ENCODE measurements at regions not wholly inside any gene's neighbourhood (a gene's known extent, or its start where the extent isn't known, plus 50 kb on each side); places are given as distances from the start of the nearest gene placed in this dataset.

DNA sequence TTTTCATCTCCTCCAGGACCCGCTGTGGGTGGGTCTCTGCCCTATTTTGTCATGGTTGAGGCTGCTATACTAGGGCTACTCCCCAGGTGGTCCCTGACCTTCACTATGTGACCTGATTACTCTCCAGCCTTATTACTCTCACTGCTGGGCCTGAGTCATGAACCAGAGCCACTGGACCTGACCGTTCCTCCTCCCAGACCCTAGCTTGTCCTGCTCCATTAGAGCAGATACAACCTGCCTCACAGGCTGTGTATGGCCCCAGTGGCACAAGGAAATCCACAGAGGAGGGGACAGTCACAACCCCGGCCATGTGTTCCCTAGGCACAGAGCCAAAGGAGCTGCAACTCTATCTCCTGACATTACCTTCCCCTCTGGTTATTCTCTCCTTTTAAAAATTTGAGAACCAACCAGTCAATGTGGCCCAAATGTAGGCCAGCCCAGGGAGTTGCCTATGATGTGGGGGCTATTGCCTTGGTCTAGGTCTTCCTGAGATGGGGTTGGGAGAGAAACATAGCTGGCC, 96.0 kb upstream of the FSTL4 start:
- DNase-seq (ENCODE audit: low read depth in 3 of 3) = no peak

DNA sequence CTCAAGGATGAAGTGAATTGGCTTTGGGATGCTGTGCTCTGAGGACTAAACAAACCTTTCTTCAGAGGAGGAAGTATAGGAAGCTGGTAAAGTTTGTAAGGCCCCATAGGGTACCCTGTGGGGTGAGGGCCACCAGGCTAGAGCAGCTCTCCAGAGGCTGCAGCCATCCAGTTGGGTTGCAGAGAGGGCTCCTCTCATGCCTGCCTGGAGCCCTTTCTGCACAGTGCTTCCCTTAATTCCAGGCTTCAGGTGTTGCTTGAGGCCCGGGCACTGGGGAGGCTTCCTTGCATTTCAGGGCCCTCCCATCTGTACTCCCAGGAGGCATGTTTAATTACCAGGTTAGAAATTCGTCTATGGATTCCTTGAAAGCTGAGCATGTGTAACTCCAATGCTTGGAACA, 95.3 kb upstream of the FSTL4 start:
- no peak for DNase-seq (ENCODE audit: low read depth in 3 of 3)

DNA sequence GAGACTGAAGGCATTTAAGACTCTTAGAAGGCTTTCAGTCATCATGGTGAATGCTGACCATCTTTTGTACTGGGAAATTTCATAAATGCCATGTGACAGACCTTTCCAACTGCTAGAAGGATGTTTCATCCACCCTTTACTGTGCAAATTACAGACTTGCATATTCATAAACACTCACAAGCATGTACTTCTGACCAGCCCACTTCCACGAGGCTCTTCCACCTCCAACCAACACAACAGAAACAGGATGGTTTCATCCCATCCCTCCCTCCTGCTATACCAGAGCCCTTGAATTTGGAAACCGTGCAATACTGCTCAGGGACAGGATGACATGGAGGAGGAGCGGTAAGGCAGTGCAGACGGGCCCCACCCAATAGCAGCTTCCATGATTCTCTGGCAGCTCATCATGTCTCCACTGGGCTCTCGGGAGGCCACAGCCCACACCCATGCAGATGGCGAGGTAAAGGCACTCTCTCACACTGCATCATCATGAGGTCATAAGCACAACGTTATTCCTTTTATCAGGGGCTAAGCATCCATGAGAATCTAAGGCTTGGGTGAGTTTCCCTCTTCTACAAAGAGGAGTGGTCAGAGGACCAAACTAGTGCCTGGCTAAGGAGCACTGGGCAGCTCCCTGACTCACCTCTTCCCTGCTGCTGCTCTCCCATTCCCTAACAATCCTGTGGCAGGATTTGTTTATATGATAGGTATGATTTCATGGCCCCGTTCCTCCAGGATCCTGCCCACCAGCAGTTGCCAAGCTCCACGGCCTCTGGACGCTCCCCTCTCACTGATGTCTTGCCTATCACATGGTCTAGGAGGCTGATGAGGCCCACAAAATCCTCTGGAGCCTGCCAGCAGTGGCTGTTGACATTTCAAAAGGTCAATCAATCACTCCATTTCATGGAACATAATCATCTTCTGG, 94.4 kb upstream of the FSTL4 start:
- DNase-seq (ENCODE audit: low read depth in 3 of 3) = no peak

DNA sequence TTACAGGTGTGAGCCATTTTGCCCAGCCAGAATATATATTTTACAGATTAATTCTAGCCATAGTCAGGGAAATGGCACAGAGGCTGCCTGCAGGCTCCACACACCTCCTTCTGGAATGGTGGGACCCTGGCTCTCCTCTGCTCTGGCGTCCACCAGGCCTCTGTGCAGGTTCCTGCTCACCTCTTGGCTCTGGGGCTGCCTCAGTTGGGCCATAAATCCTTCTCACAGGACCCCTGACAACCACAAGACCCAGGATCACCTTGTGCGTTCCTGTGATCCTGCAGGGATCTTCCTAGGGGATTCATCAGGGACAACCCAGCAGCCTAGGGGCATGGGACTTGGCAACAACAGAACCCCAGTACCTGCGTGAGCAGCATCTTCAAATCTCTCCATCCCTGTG, 93.0 kb upstream of the FSTL4 start:
- no peak for DNase-seq (ENCODE audit: low read depth in 3 of 3)

DNA sequence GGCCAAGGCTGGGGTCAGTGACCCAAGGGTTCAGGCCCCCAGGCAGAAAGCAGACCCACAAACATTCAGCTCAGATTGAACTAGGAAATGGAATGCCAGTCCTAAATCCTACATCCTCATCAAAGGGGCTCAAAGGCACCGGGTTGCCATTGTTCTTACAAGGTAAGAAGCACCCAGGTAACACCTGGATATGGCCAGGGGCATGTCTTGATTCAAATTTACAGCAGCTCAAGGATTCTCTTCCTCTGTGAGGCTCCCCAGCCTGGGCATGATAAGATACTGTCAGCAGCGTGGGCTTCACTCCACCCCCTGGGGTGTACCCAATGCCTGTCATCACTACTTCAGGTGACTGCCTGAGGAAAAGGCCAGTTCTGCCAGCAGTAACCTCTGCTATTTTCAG, 92.1 kb upstream of the FSTL4 start:
- DNase-seq (ENCODE audit: low read depth in 3 of 3) = no peak

DNA sequence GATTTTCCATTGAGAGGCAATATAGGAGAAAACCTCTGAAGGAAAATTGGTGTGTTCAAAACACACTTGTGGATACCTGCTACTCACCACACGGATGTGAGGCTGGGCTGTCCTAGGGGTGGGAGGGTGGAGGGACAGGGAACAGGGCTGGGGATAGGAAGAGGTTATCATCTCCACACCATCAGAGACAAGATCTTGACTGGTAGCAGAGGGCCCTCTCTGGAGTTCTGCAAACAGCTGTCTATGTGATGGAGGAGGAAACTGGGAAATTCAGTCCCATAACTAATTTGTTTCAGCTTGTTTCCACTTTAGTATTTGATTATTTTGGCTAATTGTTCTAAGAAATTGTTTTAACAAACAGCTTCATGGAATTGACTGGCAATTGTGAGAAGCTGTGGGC, 91.6 kb upstream of the FSTL4 start:
- DNase-seq (ENCODE audit: low read depth in 3 of 3) = no peak

DNA sequence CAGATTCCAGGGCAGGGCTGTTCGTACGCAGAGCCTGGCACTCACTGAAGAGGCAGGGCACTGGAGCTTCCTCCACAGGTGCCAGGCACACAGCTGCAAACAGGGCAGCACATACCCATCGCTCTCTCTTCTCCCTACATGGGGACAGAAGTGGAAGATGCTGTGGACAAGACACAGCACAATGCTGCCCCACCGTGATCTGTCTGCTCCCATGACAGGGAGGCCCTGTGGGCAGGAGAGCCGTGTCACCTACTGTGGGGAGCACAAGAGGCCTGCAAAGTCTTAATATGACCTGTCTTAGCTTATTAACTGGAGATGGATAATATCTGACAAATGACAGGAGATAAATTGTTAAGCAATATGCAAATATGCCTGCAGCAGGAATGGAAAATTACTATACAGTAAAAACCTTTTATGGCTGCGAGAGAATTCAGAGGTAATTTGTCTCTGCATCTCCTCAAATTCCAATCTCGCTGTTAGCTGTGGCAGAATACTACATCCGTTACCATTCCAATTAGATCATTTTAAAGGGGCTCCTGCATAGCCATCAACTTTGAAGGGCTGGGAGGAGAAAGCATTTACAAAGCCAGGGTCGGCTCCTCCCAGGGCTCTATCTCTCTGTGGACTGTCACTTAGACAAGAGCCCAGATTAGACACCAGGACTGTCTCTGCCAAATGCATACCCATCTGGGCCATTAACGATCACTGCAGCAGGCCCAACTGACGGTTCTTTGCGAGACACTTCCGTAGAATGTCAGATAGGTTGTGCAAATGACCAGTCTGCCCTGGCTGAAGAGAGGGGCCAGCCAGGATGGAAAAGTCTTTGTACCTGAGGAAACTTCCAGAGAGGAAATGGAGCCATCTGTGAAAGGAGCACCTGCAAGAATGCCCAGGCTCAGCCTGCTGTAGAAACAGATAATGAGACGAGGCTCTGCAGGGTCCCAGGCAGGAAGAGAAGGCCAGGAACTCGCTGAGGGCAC, 90.7 kb upstream of the FSTL4 start:
- DNase-seq (ENCODE audit: low read depth in 3 of 3) = no peak

DNA sequence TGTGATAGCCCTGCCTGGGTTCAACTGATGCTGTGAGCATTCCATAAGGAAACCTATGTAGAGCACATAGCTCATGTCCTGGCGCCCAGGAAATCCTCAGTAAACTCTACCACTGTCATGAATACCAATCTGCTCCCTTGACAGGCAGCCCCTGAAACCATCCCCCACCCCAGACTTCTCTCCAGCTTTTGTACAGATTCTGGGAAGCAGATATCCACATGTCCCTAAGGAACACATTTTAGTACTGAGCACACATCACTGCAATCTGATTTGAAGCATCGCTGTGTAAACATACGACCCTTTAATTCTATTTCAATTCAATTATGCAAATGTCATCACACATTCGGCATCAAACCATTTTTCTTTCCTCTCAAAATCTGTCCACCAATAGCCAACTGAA, 89.5 kb upstream of the FSTL4 start:
- DNase-seq (ENCODE audit: low read depth in 3 of 3) = no peak

DNA sequence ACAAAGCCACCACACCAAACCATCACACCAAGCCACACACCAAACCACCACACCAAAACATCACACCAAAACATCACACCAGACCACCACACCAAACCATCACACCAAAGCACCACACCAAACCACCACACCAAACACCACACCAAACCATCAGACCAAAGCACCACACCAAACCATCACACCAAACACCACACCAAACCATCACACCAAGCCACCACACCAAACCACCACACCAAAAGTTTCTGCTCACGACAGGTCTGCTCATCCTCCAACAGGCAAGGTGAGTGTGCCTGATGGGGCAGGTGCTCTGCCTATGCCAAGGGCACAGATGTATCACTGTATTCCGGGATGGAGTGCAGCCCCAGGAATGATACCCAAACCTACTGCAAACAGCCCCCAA, 87.9 kb upstream of the FSTL4 start:
- no peak for DNase-seq (ENCODE audit: low read depth in 3 of 3)

DNA sequence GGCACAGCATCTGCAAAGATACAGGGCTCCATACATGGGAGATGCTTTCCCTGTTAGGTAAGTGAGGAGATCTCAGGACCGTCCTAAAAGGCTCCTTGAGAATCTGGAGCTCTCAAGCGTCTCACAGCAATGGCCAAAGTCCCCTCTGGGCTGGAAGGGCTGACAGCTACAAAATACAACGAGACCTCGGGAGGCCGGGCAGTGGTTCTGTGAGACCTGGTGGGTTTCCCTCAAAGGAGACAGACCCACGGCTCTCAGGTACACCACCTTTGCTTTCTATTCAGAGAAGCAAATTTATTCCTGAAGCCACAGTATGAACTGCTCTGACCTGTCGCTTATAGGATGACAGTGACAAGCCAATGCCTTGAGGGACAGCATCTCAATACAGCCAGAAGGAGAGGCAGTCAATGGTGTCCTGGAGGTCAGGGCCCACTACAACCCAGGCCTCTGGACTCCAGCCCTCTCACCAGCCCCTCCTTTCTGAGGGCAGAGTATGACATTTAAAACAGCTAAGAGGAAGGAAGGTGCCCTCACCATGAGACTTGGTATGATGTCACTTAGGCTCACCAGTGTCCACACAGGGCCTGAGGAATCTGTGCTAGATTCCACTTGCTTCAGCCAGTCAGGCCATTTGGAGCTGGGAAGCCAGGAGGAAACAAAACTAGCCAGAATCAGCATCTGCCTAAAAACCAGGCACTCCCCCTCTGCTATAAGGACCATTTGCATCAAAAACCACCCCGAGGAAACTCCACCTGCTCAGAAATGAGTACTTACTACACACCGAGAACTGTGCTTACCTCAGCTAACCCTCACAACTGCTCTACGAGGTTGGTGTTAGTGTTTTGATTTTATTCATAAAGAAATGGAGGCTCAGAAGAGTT, 86.5 kb upstream of the FSTL4 start:
- no peak for DNase-seq (ENCODE audit: low read depth in 3 of 3)

DNA sequence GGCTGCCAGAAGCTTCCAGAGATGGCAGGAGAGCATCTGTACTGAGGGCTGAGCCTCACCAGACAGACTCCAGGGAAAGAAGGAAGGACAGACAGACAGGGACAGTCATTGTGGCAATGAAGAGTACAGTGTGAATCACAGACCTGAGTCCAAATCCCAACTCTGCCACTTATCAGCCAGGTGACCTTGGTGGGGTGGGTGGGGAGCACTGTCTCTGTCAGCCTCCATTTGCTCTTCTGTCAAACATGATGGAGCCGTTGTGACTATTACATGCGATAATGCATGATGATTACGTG, 85.9 kb upstream of the FSTL4 start:
- no peak for DNase-seq (ENCODE audit: low read depth in 3 of 3)

DNA sequence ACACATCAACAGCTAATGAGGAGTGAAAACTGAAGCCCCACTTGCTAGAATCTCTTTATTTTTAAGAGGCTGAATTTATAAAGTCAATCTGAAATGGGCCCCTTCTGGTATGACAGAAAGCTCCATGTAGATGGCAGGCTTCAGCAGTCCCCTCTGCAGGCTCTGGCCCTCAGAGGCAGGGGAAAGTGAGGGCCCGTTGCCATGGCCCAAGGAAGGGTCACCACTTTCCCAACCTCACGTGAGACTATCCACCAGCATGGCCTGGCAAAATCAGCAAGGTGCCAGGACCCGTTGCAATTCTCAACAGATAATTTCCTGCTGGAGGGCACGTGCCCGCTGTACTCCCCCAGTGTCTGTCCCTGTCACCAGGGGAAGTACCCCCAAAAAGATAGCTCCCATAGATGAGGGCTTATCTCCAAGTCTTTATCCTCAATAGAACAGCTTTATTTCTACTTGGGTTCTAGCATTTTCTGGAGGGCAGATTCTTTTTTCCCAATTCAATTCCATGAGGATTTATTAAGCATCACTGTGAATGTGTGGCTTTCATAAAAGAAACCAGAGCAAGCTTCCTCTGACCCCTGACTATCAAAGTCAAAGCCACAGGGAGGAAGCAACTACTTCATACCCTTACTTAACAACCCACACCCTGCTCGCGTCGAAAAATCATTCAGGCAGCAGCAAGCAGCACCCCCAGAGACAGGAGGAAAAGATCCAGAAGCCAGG, 85.4 kb upstream of the FSTL4 start:
- no peak for DNase-seq (ENCODE audit: low read depth in 3 of 3)

DNA sequence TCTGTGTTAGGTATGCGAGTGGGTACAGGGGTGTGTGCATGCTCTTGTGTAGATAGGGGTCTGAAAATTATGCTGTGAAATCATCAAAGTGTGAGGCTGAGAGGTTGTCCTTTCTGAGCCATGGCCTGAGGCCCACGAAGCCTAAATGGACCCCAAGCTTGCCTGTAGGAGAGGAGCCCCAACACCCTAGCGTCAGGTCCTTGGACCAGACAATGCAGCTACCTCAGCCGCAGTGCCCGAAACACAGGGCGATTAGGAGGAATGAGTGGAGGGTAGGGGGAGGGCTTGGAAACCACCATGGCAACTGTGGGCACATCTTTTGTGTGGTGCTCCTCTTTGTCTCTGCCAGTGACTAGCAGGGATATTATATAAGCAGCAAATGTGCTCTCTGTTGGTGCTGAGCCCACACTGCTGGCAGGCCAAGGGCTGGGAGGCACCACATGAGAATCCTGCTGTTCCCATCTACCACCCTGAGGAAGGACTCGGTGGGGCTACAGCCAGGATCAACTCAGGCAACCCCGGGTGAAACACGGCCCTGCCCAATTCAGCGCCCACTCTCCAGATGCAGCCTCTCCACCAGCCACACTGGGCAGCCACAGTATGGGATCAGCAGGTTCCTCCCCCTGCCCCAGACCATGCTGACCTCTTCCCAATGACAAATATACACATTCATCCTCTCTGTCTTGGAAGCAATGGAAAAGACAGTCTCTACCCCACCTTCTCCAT, 84.6 kb upstream of the FSTL4 start:
- DNase-seq (ENCODE audit: low read depth in 3 of 3) = no peak

DNA sequence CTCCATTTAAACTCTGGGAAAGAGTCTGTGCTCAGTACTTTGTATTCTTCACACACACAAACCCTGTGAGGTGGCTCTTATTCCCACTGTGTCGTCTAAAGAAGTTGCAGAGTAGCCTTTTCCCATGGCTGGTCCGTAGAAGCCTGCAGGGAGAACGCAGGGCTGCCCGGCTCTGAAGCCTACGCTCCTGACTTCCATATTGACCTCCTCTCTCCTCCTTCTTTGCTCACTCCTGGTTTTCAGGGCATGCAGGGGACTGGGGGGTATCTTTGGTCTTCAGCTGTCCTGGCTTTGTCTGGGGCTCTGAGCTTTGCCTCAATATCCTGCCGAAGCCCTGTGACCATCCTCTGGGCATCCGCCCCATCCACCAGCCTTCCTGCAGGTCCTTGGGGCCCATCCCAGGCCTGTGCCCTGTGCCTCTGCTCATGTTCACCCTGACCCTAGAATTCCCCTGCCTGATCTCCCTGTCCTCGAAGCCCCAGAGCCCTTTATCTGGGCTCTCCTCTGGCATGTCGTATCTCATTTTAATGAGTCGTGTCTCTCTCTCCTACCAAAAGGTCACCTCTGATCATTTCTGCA, 83.8 kb upstream of the FSTL4 start:
- no peak for DNase-seq (ENCODE audit: low read depth in 3 of 3)

DNA sequence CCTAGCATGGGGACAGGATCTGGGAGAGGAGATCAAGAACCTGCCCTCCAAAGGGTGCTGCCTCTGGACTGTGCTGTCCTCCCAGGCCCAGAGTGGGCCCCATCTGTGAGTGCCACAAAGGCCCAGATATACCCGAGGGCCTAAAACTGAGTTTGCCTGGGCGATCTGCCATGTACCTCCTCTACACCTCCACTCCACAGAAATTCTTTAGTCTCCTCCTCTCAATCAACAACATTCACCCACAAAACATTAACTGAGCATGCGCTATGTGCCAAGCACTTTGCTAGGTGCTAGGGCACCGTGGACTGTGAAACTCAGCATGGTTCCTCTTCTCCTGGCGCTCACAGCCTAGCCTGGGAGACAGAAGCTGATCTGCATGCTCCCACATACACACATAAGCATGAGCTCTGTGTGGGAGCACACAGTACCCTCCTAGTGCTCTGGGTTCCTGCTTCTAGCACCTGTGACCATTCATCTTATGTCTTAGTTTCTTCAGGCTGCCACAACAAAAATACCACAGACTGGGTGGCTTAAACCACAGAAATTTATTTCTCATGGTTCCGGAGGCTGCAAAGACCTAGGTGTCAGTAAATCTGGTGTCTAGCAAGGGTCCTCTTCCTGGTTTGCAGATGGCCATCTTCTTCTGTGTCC, 82.0 kb upstream of the FSTL4 start:
- no peak for DNase-seq (ENCODE audit: low read depth in 3 of 3)

DNA sequence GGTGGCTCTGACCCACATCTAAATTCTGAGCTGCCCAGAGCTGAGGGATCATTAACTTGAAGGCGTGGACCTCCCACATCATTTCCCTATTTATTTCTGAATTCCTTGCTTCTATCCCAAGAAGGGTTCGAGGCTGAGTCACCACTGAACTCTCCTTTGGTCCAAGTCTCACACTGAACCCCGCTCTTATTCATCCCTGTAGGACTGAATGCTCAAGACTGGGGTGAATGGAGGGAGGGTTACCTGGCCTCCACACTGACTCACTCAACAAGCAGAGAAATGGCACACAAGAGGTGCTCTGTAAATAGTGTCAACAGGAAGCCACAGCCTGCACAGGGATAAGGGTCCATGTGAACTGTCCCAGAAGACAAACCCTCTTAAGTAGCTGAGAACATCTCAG, 79.1 kb upstream of the FSTL4 start:
- DNase-seq (ENCODE audit: low read depth in 3 of 3) = no peak

DNA sequence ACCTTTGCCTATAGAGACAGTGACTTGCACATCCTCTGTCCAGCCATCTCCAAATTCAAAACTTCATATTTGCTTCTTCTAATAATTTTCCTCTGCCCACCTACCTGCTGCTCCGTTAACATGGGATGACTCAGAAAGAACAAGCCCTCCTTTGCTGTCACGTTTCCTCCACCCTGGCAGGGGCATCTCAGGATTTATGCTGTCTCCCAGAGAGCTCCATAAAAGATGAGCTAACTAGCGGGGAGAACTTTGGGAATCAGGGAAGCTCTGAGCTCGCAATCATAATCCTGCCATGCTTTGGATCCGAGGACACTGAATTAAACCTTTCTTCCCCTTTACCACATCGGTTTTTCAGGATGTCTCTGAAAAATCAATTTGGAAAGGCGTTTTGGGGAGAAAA, 78.4 kb upstream of the FSTL4 start:
- DNase-seq (ENCODE audit: low read depth in 3 of 3) = no peak

DNA sequence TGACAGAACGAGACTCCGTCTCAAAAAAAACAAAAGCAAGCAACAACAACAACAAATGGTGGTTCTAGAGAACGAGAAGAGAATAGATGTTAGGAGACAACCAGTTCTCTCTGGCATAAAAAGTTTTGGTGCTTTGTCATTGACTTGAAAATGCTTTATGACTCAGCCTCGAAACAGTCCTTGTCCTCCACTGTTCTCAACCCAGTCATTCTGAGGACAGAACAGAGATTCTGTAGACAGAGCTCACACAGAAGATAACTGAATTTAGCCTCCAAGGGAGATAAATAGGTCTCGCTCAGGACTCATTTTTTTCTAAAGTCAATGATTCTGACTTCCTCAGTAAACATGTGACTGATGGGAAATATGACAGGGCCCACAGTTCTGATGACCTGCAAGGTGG, 76.0 kb upstream of the FSTL4 start:
- no peak for DNase-seq (ENCODE audit: low read depth in 3 of 3)
